K562 (cell line): ENCODE measurements at regions not wholly inside any gene's neighbourhood (a gene's known extent, or its start where the extent isn't known, plus 50 kb on each side); places are given as distances from the start of the nearest gene placed in this dataset.
A peak's percentile ranks its signal among the peaks of the same experiment; 100 is the strongest.

Experiments used
- ATAC-seq: fragments of 200-7000 bp; cut with Tn5 transposase; 3 replicates; pipeline ENCODE4 v1.9.1; 2020; ENCODE audit warnings: moderate library complexity
- BruUV-seq: library from RNA; stranded (reverse); fragments of 400-500 nt; replicated peaks from 2 replicates; lab custom pipeline; 2021; lab: Mats Ljungman, UMichigan
- CTCF ChIA-PET: fragments of 300-600 bp; formaldehyde crosslinking; extraction: SDS; loops from one replicate; lab custom pipeline; 2021; ENCODE audit warnings: low intra/inter-chr PET ratio; lab: Yijun Ruan, JAX
- POLR2A ChIA-PET: fragments of 300-600, 350-650 bp; sonication (Branson Sonifier 250); formaldehyde crosslinking; extraction: SDS; loops from one replicate; lab custom pipeline; 2021; ENCODE audit warnings: antibody characterized with exemption, inconsistent platforms; lab: Yijun Ruan, JAX
- DNase-seq, 4 experiments: peaks; one replicate each; pipeline versions ENCODE4 v3.0.0 to v3.0.0-alpha.2; 2011 to 2018; ENCODE audit warnings: low spot score in 3 of 4, mixed read lengths in 3 of 4; ENCODE audit errors: extremely low read depth in 1 of 4
- FAIRE-seq: peaks from 2 replicates; lab custom pipeline; 2011; peaks lifted over from hg19 to GRCh38; lab: Jason Lieb, UNC
- H2AFZ ChIP-seq: 2 replicates; pipeline ENCODE4 v1.6.0; 2011; ENCODE audit warnings: low read depth, low read length, control low read depth, inconsistent platforms
- H3K27ac ChIP-seq: fragments of 200-600 bp; 3 replicates; pipeline ENCODE4 v1.8.0; 2011; ENCODE audit warnings: low read depth, mild to moderate bottlenecking, control low read depth, inconsistent platforms, low read length, moderate library complexity, mixed read lengths; ENCODE audit errors: extremely low read depth
- H3K27me3 ChIP-seq, 2 experiments: fragments of 300-600 bp in 1 of 2; 2 replicates in 1 of 2; 3 replicates in 1 of 2; pipeline versions ENCODE4 v1.6.0 to v1.8.0; 2011; ENCODE audit warnings: inconsistent platforms in 2 of 2, low read length in 2 of 2, mild to moderate bottlenecking in 1 of 2, mixed read lengths in 1 of 2, moderate library complexity in 1 of 2; ENCODE audit not compliant: control insufficient read depth in 2 of 2, insufficient read depth in 2 of 2
- H3K36me3 ChIP-seq: fragments of 300-600 bp; 3 replicates; pipeline ENCODE4 v1.8.0; 2011; ENCODE audit warnings: mild to moderate bottlenecking, low read length, inconsistent platforms; ENCODE audit not compliant: control insufficient read depth, insufficient read depth
- H3K4me1 ChIP-seq, 2 experiments: fragments of 200-600 bp in 1 of 2; replicated peaks in 1 of 2; 2 replicates in 1 of 2; 3 replicates in 1 of 2; pipeline versions ENCODE4 v1.5.1 to v1.8.0; 2011; ENCODE audit warnings: inconsistent platforms in 2 of 2, low read length in 2 of 2, mild to moderate bottlenecking in 1 of 2, mixed read lengths in 1 of 2, moderate library complexity in 1 of 2; ENCODE audit not compliant: control insufficient read depth in 2 of 2, insufficient read depth in 2 of 2
- H3K4me2 ChIP-seq: 2 replicates; pipeline ENCODE4 v1.6.1; 2011; ENCODE audit warnings: low read length, control low read depth, inconsistent platforms, mixed read lengths; ENCODE audit not compliant: insufficient read depth
- H3K4me3 ChIP-seq: fragments of 200-600 bp; sonication (generic), shearing (Covaris generic); 2 replicates; pipeline ENCODE4 v1.5.1; 2016; ENCODE audit warnings: control low read depth, inconsistent platforms
- H3K79me2 ChIP-seq: fragments of 200-600 bp; 3 replicates; pipeline ENCODE4 v1.8.0; 2011; ENCODE audit warnings: low read length, inconsistent platforms; ENCODE audit not compliant: control insufficient read depth, insufficient read depth
- H3K9ac ChIP-seq, 2 experiments: 2 replicates each; pipeline versions ENCODE4 v1.6.0 to v1.6.1; 2011; ENCODE audit warnings: low read depth in 2 of 2, low read length in 2 of 2, control low read depth in 1 of 2, inconsistent platforms in 1 of 2, mild to moderate bottlenecking in 1 of 2, mixed read lengths in 1 of 2; ENCODE audit not compliant: insufficient read depth in 1 of 2
- H3K9me1 ChIP-seq: one replicate; pipeline ENCODE4 v1.6.0; 2011; ENCODE audit warnings: inconsistent platforms, mild to moderate bottlenecking, low read length, moderate library complexity; ENCODE audit not compliant: control insufficient read depth, insufficient read depth
- H3K9me3 ChIP-seq: replicated peaks from 2 replicates; pipeline ENCODE4 v1.5.1; 2011; ENCODE audit warnings: low read depth, low read length, inconsistent platforms; ENCODE audit not compliant: control insufficient read depth, insufficient read depth
- H4K20me1 ChIP-seq: replicated peaks from 2 replicates; pipeline ENCODE4 v1.6.1; 2011; ENCODE audit warnings: low read length, inconsistent platforms, mixed read lengths; ENCODE audit not compliant: control insufficient read depth, insufficient read depth
- BRCA1 ChIP-seq, 2 experiments: fragments of 450-650 bp in 1 of 2; sonication (generic) in 1 of 2; formaldehyde crosslinking in 1 of 2; IDR thresholded peaks; 2 replicates each; pipeline versions ENCODE4 v1.5.0 to v1.6.1; 2017 to 2020; ENCODE audit warnings: mild to moderate bottlenecking in 1 of 2, missing genetic modification reagents in 1 of 2
- E2F3 ChIP-seq: fragments of 250-450 bp; sonication (Bioruptor Pico); IDR thresholded peaks from 2 replicates; pipeline ENCODE4 v1.4.0; 2020; ENCODE audit warnings: mild to moderate bottlenecking
- FOXP1 ChIP-seq: sonication (generic); formaldehyde crosslinking; IDR thresholded peaks from 2 replicates; pipeline ENCODE4 v1.8.0; 2022; ENCODE audit warnings: mild to moderate bottlenecking, missing genetic modification reagents
- LEF1 ChIP-seq: fragments of 450-650 bp; IDR thresholded peaks from 2 replicates; pipeline ENCODE4 v1.6.1; 2016; ENCODE audit warnings: mild to moderate bottlenecking
- NUFIP1 ChIP-seq: fragments of 450-650 bp; IDR thresholded peaks from 2 replicates; pipeline ENCODE4 v1.6.1; 2018; ENCODE audit not compliant: partially characterized antibody
- RBM25 ChIP-seq: fragments of 200-400 bp; formaldehyde crosslinking; IDR thresholded peaks from 2 replicates; pipeline ENCODE4 v1.6.1; 2018; ENCODE audit warnings: low read length, low read depth, moderate library complexity; ENCODE audit not compliant: severe bottlenecking
- SMAD1 ChIP-seq: fragments of 150-350 bp; IDR thresholded peaks from 2 replicates; pipeline ENCODE4 v1.6.1; 2014; ENCODE audit warnings: low read length, low read depth; ENCODE audit not compliant: partially characterized antibody
- WGBS: fragments of 100-300 bp; shearing (Covaris generic); methylation state at CpG from one replicate; pipeline ENCODE4 v1.1.6; 2016; ENCODE audit warnings: low coverage, mixed read lengths; ENCODE audit not compliant: insufficient coverage; ENCODE audit errors: missing lambda C conversion rate; 5-methylcytosine and 5-hydroxymethylcytosine counted together
- in situ Hi-C: fragments of 300-500 bp; cut with MboI; formaldehyde crosslinking; loops from 4 replicates; pipeline ENCODE4 v1.15.0; 2018; ENCODE audit warnings: inconsistent platforms, mixed read lengths
- intact Hi-C: fragments of 100-400 bp; cut with micrococcal nuclease; formaldehyde crosslinking; loops from 2 replicates; pipeline ENCODE4 v1.14.2; 2022
- TF ChIP-seq, protein P1 (sequence below): sonication (generic); formaldehyde crosslinking; IDR thresholded peaks from 2 replicates; pipeline ENCODE4 v1.8.1; 2023; ENCODE audit warnings: missing genetic modification reagents, mild to moderate bottlenecking, borderline replicate concordance

DNA sequence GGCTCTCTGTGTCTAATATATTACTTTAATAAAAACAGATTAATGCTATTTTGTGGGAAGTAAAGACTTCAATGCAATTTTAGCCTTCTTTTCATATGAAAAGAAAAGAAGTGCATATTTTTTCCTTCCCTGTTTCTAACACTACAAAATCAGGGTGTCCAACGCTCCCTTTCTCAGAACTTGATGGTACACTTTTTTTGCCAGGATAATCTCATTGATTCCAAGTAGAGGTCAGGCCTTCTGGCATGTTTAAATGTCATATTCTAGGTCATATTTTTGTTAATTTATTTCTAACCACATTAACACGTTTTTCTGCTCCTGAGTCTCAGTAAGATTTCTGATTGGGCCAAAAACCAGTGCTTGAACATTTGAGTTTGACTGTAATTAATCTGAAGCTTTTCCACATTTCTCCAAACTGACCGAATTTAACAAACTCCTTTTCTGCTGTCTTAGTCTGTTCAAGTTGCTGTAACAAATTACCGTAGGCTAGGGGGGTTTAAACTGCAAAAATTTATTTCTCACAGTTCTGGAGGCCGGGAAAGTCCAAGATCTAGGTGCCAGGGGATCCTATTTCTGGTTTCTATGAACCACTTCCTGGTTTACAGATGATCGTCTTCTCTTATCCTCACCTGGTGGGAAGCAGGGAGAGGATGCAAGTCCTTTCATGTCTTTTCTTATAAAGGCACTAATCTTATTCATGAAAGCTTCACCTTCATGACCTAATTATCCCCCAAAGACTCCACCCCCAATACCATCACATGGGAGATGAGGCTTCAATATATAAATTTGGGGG is 63.2 kb upstream of the ELL2 start:
- Histone ChIP-seq H3K4me3 (no peak overlapping the region), H2AFZ (peak overlapping the region; percentile 28; the same call in 1 of the 2 replicates), H3K27ac (no peak overlapping the region)
- in situ Hi-C loops = no loop called here
- no TSS peak for BruUV-seq
- TF ChIP-seq BRCA1 (IDR thresholded peaks at IDR 0.05) (no peak), BRCA1 (CRISPR knock-in tag; IDR thresholded peaks at IDR 0.05) (no peak), RBM25 (no peak), SMAD1 (no peak), LEF1 (no peak), E2F3 (CRISPR knock-in tag) (no peak), FOXP1 (CRISPR knock-in tag) (no peak), NUFIP1 (no peak)
- TF ChIP-seq, protein P1, sequence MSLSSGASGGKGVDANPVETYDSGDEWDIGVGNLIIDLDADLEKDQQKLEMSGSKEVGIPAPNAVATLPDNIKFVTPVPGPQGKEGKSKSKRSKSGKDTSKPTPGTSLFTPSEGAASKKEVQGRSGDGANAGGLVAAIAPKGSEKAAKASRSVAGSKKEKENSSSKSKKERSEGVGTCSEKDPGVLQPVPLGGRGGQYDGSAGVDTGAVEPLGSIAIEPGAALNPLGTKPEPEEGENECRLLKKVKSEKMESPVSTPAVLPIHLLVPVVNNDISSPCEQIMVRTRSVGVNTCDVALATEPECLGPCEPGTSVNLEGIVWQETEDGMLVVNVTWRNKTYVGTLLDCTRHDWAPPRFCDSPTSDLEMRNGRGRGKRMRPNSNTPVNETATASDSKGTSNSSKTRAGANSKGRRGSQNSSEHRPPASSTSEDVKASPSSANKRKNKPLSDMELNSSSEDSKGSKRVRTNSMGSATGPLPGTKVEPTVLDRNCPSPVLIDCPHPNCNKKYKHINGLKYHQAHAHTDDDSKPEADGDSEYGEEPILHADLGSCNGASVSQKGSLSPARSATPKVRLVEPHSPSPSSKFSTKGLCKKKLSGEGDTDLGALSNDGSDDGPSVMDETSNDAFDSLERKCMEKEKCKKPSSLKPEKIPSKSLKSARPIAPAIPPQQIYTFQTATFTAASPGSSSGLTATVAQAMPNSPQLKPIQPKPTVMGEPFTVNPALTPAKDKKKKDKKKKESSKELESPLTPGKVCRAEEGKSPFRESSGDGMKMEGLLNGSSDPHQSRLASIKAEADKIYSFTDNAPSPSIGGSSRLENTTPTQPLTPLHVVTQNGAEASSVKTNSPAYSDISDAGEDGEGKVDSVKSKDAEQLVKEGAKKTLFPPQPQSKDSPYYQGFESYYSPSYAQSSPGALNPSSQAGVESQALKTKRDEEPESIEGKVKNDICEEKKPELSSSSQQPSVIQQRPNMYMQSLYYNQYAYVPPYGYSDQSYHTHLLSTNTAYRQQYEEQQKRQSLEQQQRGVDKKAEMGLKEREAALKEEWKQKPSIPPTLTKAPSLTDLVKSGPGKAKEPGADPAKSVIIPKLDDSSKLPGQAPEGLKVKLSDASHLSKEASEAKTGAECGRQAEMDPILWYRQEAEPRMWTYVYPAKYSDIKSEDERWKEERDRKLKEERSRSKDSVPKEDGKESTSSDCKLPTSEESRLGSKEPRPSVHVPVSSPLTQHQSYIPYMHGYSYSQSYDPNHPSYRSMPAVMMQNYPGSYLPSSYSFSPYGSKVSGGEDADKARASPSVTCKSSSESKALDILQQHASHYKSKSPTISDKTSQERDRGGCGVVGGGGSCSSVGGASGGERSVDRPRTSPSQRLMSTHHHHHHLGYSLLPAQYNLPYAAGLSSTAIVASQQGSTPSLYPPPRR (CRISPR knock-in tag) = no peak
- TF ChIP-seq, all 486 proteins: peak for 0
- no peaks in the 10 kb centered on the region for H3K4me1 ChIP-seq
- no peaks in the 10 kb centered on the region for H3K36me3 ChIP-seq
- POLR2A ChIA-PET = interaction anchor here (0.6 to 1.0 kb wide), 2 partner anchors 9 to 373 kb away, joined by 3 to 4 read pairs; no protein-coding TSS in a partner anchor
- CTCF ChIA-PET = no interaction called here
- H3K9ac ChIP-seq = no peak overlapping the region
- intact Hi-C loops = no loop called here
- DNase-seq (no peak), ATAC-seq (no peak), FAIRE-seq (peak; percentile 44)
- H4K20me1 ChIP-seq = no peaks in the 10 kb centered on the region
- no peaks in the 10 kb centered on the region for H3K9me1 ChIP-seq
- 32% methylated on average over 6 of the region's 6 CpGs for WGBS
- no peaks in the 10 kb centered on the region; a peak in 1 of 5 replicates for H3K27me3 ChIP-seq
- H3K79me2 ChIP-seq = no peaks in the 10 kb centered on the region
- no peak overlapping the region for H3K4me2 ChIP-seq
- H3K9me3 ChIP-seq = no peaks in the 10 kb centered on the region
